ENCODE measurements at regions not wholly inside any gene's neighbourhood (a gene's known extent, or its start where the extent isn't known, plus 50 kb on each side); places are given as distances from the start of the nearest gene placed in this dataset.

GRCh38 chr9:126024581-126025230 is 277.5 kb downstream of the PBX3 start:
- Histone ChIP-seq H3K9ac (replicated peaks in 1 of 4; ENCODE audit: extremely low read depth in 1 of 4, low read depth in 3 of 4, low read length in 3 of 4) (no peak overlapping the region), H2BK120ac (replicated peaks; ENCODE audit: low read depth, low read length) (no peak overlapping the region), H3K56ac (replicated peaks; ENCODE audit: insufficient read length, low read depth, low read length) (no peak overlapping the region), H3K23ac (ENCODE audit: insufficient read length) (no peak overlapping the region), H2BK5ac (ENCODE audit: low read depth, low read length) (no peak overlapping the region), H2AK5ac (ENCODE audit: low read depth, low read length) (no peak overlapping the region), H3K27ac (ENCODE audit: low read depth, low read length) (no peak overlapping the region), H4K5ac (ENCODE audit: insufficient read length, low read depth, low read length) (no peak overlapping the region), H4K8ac (ENCODE audit: extremely low read depth, insufficient read depth, low read length) (no peak overlapping the region), H2BK12ac (ENCODE audit: low read depth, low read length) (no peak overlapping the region), H3K4me2 (ENCODE audit: insufficient read depth in 1 of 2, low read depth in 2 of 2, low read length in 2 of 2) (no peak overlapping the region), H3K14ac (ENCODE audit: insufficient read length) (no peak overlapping the region), H3K27me3 (replicated peaks in 1 of 4; ENCODE audit: control insufficient read depth in 3 of 4, extremely low read depth in 1 of 4, insufficient read depth in 3 of 4, low read length in 3 of 4) (no peaks in the 10 kb centered on the region), H3K36me3 (ENCODE audit: control insufficient read depth in 2 of 4, insufficient read depth in 4 of 4, low read length in 3 of 4) (no peaks in the 10 kb centered on the region), H3K79me2 (ENCODE audit: control insufficient read depth in 1 of 2, insufficient read depth in 2 of 2, low read length in 2 of 2) (no peaks in the 10 kb centered on the region), H2AFZ (ENCODE audit: low read length) (no peak overlapping the region), H3K4me3 (ENCODE audit: extremely low read depth in 1 of 4, insufficient read depth in 2 of 4, low read depth in 3 of 4, low read length in 4 of 4) (no peak overlapping the region), H4K91ac (replicated peaks; ENCODE audit: insufficient read length, low read length) (no peak overlapping the region), H3K4me1 (replicated peaks in 1 of 4; ENCODE audit: control insufficient read depth in 3 of 4, insufficient read depth in 4 of 4, low read length in 3 of 4) (no peaks in the 10 kb centered on the region; a peak in 1 of 7 replicates), H2BK20ac (ENCODE audit: low read length) (no peak overlapping the region), H3K18ac (ENCODE audit: extremely low read depth, low read length) (no peak overlapping the region), H3K79me1 (ENCODE audit: low read depth, low read length) (no peaks in the 10 kb centered on the region), H3K4ac (replicated peaks; ENCODE audit: insufficient read length, low read depth, low read length) (no peak overlapping the region), H3K9me3 (ENCODE audit: insufficient read depth in 2 of 2, low read depth in 1 of 2, low read length in 1 of 2) (no peaks in the 10 kb centered on the region; a peak in 1 of 4 replicates), H2BK15ac (ENCODE audit: low read length) (no peak overlapping the region), H4K20me1 (replicated peaks in 1 of 2; ENCODE audit: control insufficient read depth in 1 of 2, insufficient read depth in 2 of 2, low read length in 2 of 2) (peaks cover 0 to 6% of the 10 kb centered on the region in 2 experiments), H3K23me2 (ENCODE audit: low read depth, low read length) (peaks cover 4% of the 10 kb centered on the region; the same call in 1 of the 2 replicates)
- ChIA-PET POLR2A (ENCODE audit: partially characterized antibody) (no interaction called here), CTCF (ENCODE audit: partially characterized antibody) (interaction anchor here (0.5 kb wide), 1 partner anchor 217 kb away, joined by 3 read pairs; no protein-coding TSS in a partner anchor)
- no peak for TF ChIP-seq EGR1 (IDR thresholded peaks at IDR 0.05; ENCODE audit: borderline replicate concordance, low read depth, low read length)
- no peak for TF ChIP-seq EP300 (IDR thresholded peaks at IDR 0.05; ENCODE audit: borderline replicate concordance in 1 of 2, low read depth in 2 of 2, low read length in 2 of 2)
- FAIRE-seq (no peak), DNase-seq (ENCODE audit: low read depth in 1 of 2, low spot score in 2 of 2) (no peak)
- WGBS, 2 experiments (ENCODE audit: extremely low coverage in 1 of 2, insufficient coverage in 1 of 2, insufficient read length in 1 of 2, insufficient replicate concordance in 2 of 2, low coverage in 1 of 2, low lambda C conversion rate in 2 of 2, missing lambda C conversion rate in 1 of 2), result 86% methylated on average over 10 of the region's 13 CpGs; no CpG with 5 or more reads in 1 of the 2 experiments
